ENCODE measurements at regions not wholly inside any gene's neighbourhood (a gene's known extent, or its start where the extent isn't known, plus 50 kb on each side); places are given as distances from the start of the nearest gene placed in this dataset.
A peak's percentile ranks its signal among the peaks of the same experiment; 100 is the strongest.

DNA sequence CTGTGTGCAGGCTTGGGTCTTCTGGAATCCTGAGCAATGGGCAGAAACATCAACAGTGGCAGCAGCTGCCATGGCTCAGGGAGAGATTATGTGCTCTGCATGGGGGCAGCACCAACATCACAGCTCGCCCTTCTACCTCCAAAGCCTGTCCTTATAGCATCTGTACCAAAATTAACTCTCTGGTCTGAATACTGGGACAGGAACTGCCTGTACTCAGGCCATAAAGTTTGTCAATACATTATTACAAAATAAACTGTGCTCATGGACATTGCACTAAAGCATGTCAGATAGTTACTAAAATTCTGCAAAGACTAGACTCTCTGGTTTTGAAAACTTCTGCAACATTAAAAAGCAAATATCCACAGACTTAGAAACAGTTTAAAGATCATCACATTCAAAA lies 91.6 kb downstream of the ZC3H11B start:
- no peak for DNase-seq (ENCODE audit: low read depth in 2 of 2)

DNA sequence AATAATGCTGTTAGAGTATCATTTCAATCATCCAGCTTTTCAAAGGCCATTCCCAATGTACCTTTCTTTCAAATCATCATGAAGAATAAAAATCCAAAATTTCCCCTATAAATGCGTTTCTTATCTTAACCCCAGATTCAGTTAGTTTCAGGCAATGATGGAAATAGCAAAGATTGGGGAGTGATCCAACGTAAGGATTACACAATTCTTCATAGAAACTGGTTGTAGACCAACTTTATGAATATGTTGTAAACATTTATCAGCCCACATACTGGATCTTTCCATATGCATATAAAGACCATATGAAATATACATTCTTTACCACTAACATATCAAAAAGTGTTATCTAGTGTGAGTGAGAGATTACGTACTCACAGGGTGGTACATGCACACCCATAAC lies 92.7 kb downstream of the ZC3H11B start:
- DNase-seq (ENCODE audit: low read depth in 2 of 2): no peak

DNA sequence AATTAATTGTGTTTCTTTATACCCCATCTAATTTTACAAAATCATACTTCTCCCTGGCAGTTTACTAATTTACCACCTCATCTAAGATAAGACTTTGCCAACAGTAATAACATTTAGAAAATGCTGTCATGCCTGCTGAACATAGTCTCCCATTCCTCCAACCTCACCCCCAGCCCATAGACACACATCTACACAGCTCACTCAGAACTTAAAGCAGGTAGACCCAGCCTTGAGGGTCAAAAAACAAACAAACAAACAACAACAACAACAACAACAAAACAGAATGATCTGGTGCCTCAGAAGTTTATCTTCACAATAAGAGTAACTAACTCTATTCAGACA lies 94.0 kb downstream of the ZC3H11B start:
- DNase-seq (ENCODE audit: low read depth in 2 of 2): no peak

DNA sequence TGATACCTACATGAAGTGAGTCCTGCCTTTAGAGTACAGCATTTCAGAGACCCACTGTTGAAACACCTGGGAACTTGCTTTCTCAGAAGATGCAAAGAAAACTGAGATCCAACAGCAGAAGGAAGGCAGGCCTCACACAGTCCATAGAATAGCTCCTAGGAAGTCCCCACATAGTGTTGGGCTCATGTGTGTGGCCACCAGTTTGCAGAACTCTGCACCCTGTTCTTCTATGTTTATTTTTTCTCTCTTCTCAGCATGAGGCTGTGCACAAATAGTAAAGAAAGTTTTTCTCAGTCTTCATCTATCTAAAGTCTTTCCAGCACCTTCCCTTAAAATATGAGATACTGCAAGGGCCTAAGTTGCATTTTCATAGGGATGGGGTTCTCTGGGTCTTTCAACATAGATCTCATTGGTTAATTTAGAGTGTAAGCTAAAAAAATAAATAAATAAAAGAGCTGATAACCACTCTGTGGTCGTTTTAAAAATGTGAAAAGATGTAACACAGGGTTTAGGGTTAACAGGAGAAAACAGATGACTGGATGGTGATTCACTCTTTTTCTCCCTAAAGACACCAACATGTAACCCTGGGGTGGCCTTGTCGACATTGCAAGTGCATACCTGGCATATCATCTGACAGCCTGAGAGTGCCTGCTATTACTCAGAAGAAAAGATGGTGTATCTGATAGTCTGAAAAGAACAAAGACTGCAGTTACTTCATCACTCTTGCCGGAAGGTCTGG lies 94.6 kb downstream of the ZC3H11B start:
- DNase-seq (ENCODE audit: low read depth in 2 of 2): peak; percentile 35 to 40

DNA sequence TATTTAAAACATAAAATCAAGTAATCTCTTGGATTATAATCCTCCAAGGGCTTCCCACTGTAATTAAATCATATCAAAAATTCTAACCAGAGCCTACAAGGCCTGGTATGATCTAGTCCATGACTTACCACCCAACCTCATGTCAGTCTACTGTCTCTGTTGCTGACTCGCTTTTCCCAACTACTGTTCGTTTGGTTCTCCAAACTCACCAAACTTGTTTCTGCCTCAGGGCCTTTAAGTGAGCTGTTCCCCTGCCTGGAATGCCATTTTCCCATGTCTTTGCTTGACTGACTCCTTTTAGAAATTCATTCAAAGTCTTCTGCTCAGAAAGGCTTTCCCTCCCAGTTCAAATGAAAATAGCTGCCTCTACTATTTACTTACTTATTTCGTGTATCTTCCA lies 95.9 kb downstream of the ZC3H11B start:
- no peak for DNase-seq (ENCODE audit: low read depth in 2 of 2)

DNA sequence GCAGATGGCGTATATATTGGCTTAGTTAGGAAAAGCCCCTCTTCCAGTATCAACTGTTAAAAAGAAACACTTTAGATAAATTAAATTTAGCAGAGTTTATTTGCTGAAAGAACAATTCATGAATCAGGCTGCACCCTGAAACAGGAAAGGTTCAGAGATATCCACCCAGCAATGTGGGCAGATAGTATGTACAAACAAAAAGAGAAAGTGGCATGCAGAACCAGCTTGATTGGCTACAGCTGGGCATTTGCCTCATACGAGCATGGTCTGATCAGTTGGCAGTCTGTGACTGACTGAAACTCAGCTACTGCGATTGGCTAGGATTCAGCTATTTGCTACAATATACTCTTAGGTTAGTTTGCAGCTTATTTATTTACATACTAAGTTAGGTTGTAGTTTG lies 98.2 kb downstream of the ZC3H11B start:
- DNase-seq (ENCODE audit: low read depth in 2 of 2): no peak

DNA sequence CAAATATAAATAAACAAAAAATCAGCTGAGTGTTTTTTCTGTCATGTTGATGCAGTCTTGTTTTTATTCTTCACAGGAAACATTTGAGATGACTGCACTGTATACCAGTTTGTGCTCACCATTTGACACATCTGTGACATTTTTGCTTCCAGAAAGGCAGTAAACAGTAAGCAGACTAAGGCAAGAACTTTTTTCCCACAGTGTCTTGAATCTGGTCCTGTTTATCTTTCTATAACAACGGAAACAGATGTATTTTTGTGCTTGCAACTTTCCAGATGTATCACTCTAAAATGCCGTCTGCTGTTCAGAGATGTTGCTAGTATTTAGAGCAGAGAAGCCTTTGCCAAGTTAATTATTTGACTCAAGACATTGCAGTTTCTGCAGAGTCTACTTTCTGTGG lies 105.5 kb downstream of the ZC3H11B start:
- DNase-seq (ENCODE audit: low read depth in 2 of 2): no peak

DNA sequence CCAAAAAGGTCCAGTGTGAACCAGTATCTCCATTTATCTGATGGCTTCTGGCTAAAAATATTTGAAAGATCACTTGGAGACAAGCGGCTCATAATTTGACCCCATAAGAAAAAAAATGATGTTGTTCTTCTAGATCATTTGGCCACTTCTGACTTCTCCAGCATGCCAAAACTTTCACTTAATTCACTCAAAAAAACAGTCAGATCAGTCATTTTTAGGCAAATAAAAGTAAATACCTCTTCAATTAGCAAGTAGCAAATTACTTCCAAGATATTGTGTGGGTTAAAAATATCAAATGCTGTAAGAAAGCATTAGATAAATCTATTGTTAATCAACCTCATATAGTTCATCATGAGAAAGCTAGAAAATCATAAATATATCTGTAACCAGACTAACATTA lies 106.0 kb downstream of the ZC3H11B start:
- DNase-seq (ENCODE audit: low read depth in 2 of 2): no peak

DNA sequence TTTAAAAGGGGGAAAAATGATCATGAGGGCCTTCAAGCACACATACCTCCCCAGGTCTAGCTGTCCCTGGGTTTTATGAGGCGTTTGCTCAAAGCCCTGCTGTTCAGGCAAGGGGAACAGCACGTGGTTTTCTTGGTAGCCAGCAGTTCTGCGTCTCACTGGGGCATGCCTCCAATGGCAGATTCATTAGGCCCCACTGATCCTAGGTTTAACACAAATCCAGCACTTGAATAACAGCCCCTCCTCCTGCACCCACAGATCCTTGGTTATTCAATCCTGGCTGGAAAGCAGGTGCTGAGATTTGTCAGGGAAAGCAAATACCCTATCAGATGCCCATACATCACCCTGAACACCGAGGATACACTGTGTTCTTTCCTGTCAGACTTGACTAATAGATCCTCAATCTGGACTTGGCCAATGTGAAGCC lies 106.4 kb downstream of the ZC3H11B start:
- no peak for DNase-seq (ENCODE audit: low read depth in 2 of 2)

DNA sequence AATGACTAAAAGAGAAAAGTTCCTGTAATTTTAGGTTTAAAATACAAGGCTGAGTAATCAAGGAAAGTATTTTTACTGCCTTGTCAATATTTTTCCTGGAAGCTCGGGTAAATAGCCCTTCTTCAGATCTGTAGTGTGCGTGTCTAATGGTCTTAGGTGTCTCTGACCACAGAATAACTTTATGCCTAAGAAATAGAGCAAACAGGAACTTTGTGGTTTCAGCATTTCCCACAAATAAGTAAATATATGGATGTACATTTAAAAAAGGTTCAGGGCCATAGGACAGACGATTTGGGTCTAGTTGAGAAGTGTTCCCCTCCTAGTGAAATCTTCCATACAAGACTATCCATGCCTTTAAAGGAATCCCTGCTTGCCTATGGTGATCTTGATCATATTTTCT lies 107.0 kb downstream of the ZC3H11B start:
- no peak for DNase-seq (ENCODE audit: low read depth in 2 of 2)

DNA sequence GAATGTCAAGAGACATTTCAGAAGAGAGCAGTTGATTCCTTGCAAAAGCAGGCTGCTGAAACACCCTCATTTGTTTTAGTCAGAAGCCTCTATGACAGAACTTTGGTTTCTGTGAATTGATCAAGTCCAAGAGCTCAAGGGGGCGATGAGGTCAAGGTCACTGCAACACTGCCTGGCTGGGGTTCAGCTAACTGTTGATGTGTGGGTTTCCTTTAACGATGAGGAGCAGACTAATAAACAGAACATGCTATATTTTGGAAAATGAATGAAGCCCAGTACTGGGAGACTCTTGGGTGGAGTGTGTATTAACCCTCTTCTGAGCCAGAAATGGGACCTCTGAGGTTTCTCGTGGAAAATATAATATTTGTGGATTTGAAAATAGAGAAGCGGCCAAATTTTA lies 109.3 kb downstream of the ZC3H11B start:
- no peak for DNase-seq (ENCODE audit: low read depth in 2 of 2)

DNA sequence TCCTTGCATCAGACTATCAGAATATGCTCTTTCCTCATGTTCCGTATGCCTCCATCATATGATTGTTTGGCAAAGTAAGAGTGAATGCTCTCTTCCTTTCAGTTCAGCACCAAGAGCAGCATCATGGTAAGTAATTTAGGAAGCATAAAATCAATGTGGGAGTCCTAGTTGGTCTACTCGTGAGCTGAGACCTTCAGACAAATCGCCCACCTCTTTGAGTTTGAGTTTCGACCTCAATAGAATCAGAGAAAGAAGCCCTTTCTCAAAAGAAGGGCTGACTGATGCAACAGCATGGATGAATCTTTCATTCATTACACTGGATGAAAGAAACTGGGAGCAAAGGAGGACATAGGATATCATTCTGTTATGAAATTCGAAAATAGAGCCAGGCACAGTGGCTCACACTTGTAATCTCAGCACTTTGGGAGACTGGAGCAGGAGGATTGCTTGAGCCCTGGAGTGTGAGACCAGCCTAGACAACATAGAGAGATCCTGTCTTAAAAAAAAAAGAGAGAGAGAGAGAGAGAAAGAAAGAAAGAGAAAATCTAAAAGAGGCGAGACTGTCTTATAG lies 112.5 kb downstream of the ZC3H11B start:
- no peak for DNase-seq (ENCODE audit: low read depth in 2 of 2)

DNA sequence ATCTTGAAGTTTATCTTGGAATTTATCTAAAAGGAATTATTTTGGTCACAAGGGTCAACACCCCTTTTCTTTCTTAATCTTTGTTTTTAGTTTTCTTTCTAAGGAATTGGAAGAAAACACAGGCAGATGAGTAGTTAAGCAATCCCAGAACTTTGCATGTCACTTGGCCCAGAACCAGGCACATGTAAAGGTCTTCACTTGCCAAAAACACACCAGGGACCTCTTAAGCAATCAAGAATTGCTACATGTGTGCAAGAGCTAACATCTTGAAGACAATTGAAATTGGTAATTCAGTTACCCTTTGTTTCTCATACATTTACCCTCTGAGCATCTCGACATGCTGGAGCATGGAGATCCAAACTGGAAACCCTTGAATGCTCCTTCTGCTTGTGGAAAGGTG lies 114.2 kb downstream of the ZC3H11B start:
- DNase-seq (ENCODE audit: low read depth in 2 of 2): peak; percentile 45 to 46

DNA sequence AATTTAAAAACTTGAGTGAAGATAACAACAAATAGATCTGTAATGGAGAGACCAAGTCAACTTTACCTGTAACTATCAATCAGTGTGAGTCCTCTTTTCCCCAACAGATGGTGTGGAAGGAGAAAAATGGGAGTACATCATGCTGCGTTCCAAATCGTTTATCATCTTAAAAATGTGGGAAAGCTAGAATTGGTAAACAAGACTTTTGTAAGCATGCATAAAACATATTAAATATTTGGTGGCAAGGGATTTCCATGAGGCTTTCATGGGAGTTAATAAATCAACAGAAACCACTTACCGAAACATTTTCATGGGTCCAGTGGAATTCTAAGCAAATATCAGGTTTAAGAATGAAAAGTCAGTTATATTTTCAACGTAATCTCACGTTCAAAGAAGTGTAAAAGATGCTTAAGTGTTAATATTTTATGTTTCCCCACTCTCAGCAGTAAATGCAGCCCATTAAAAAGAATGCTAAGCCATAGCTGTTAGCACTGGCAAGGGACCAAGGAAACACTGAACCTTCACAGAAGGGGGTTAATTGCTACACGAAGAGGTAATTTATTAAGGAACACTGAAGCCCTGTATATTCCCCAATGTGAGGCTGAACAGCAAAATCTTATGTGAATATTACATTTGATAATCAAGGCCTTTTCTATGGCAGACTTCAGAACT lies 117.0 kb downstream of the ZC3H11B start:
- DNase-seq (ENCODE audit: low read depth in 2 of 2): no peak

DNA sequence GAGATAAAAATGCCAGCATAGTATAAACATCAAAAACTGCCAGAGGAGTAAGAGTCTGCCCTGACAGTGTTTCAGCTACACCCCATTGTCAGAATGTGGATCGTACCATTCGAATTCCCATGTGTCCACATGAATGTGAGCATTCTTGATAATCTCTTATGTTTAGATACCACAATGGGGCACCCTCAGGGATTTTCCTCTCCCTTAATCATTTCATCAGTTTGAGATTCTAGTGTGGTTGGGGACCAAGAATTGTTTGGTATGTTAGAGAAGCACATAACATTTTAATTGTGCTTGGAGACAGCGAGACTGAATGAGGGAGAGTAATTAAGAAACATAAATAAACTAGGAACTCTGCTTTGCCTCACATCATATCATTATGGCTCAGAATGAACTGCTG lies 120.2 kb downstream of the ZC3H11B start:
- DNase-seq (ENCODE audit: low read depth in 2 of 2): no peak

DNA sequence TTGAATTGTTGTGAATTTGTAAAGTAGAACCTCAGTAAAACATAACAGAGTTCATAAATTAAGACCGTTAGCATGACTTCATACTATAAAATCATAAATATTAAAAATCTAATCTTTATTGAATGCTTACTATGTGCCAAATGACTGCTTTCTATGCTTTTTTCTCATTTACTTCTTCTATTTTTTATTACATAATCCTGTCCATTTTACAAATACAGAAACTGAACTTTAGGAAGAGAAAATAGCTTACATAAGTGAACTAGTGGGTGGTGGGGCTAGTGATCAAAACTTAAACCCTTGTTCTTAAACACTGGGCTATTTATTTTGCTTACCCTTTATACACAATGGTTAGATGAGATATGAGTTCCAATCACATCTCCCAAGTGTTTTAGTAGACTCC lies 122.3 kb downstream of the ZC3H11B start:
- DNase-seq (ENCODE audit: low read depth in 2 of 2): no peak

DNA sequence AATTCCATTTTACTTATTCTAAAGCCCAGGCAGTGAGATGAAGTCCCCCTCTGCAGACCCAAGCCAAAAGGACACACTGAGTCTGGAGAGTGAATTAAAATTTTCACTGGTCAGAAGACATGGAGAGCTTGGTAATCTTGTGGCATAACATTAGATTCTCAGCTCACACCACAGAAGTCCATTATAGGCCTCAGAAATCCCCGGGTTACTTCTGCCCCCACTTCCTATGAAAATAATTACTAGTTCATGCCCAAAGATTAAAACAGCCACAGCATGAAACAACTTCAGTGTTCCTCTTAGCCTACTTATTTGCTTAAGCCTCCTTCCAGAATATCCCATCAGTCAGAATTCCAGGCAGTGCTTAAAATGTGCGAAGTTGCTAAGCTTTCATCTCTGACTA lies 123.3 kb downstream of the ZC3H11B start:
- no peak for DNase-seq (ENCODE audit: low read depth in 2 of 2)

DNA sequence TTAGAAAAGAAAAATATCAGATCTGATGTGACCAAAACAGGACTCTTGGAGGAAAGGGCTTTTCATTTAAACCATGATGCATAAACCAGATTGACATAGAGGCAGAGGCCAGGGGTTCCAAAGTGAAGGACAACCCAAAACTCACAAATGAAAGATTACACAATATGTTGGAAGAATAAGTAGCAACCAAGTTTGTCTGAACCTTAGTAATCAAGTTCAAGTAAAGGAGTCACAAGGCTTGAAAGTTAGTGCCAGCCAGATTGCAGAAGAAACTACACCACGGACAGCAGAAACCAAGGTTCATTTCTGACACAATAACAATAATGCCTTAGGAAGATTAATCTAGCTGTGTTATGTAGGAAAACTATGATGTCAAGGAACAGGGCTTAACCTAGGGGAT lies 124.6 kb downstream of the ZC3H11B start:
- DNase-seq (ENCODE audit: low read depth in 2 of 2): no peak

DNA sequence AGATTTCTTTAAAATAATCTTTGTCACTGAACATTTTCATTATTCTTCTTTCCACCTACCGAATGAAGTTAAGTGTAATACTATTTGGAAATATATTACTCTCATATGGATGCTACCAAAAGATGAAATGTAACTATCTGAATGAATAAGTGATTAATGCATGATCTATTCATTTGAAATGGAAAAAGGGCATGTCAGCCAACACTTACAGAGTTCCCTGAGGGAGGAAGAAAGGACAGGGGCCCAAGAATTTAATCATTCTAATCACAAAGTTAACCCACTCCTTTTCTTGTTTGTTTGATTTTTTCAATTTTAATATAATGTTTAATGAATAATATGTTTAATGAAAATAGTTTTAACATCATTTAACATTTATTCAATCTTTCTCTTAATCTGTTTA lies 129.4 kb downstream of the ZC3H11B start:
- DNase-seq (ENCODE audit: low read depth in 2 of 2): no peak

DNA sequence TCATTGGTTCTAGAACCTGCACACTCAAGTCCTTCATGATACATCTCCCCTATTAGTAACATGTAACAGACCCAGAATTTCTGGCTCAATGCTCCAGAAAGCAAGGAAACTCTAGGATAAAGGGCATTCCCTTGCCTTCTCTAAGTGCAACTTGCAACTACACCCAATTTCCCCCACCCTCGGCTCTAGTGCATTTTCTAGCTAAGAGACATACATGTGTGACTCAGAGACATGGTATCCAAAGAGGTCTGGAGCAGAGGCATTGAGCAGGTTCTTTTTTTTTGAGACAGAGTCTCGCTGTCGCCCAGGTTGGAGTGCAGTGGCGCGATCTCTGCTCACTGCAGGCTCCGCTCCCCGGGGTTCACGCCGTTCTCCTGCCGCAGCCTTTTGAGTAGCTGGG lies 132.9 kb downstream of the ZC3H11B start:
- no peak for DNase-seq (ENCODE audit: low read depth in 2 of 2)

DNA sequence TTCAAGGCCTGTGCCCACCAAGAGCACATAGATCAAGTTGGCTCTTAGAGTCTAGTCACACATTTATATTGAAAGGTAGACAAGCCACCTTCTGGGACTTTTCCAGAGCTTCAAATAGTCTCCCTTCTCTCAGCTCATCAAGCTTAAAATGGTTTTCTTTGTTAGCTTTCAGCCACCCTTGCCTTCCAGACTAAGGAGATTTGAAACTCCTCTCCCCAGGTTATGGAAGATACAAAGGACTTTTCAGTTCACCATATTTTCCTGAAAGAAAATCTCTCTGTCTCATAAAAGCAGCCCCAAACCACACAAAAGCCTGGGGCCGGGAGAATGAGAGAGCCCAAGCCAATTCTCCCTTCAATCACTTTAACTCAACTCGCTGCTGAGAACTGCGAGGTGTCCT lies 134.1 kb downstream of the ZC3H11B start:
- no peak for DNase-seq (ENCODE audit: low read depth in 2 of 2)

DNA sequence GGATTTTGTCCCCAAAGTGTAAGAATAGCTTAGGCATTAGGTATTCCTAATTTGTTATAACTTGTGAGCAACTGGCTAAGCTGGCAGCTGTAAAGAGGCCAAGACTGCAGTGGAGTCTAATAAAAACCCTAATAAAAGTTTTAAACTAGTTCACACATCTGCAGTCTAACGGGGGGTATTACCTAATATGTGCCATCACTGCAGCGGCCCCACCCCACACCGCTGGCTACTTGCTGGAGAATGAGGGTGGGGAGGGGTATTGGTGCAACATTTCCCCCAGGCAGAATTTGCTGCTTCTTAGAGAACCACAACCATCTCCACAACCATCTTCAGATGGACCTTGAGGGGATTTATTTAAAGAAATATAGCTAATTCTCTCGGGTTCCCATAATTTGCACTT lies 135.0 kb downstream of the ZC3H11B start:
- no peak for DNase-seq (ENCODE audit: low read depth in 2 of 2)

DNA sequence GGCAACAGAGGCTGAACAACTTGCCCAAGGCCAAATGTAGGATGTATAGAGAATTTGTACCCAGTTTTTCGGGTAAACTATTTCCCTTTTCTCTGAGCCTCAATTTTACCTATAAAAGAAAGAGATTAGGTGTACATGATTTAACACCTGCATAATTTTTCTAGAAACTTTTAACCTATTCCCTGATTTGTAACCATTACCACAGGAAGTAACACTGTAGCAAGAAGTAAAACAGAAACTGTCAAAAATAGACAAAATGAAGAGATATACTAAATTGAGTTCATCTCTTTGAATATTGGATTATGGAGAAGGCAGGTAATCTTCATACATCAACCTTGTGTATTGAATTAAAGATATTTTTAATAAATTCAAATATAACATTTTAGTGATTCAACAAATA lies 136.2 kb downstream of the ZC3H11B start:
- no peak for DNase-seq (ENCODE audit: low read depth in 2 of 2)

DNA sequence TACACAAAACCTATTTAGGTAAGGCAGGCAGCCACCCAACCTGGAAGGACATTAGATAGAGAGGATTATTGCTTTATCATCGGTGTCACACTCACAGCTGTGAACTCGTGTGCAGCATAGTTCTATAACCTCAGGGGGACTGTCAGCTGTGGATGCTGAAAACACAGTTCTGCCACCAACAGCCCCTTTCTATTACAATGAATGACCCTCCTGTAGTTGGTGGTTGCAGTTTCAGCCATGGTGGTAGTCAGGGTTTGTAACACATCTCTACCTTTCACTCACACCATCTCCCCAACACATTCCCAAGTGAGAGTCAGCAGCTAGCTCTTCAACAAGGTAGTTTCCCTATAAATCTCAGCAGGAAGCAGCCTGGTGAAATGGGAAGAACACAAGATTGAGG lies 136.8 kb downstream of the ZC3H11B start:
- DNase-seq (ENCODE audit: low read depth in 2 of 2): no peak
